Ovary (tissue), 3 donors: ENCODE measurements at regions not wholly inside any gene's neighbourhood (a gene's known extent, or its start where the extent isn't known, plus 50 kb on each side); places are given as distances from the start of the nearest gene placed in this dataset.

Source experiments
- POLR2A ChIP-seq: fragments of 450-650 bp; IDR thresholded peaks from one replicate; pipeline ENCODE4 v1.6.1; 2017; ENCODE audit warnings: antibody characterized with exemption, mild to moderate bottlenecking, moderate library complexity
- TF ChIP-seq, protein P1 (sequence below), 3 donors: fragments of 450-650 bp in 2 of 3; fragments of 200-600 bp in 1 of 3; IDR thresholded peaks; one replicate each; pipeline versions ENCODE4 v1.5.1 to v1.8.0; 2016 to 2022; ENCODE audit warnings: antibody characterized with exemption in 3 of 3, mild to moderate bottlenecking in 1 of 3
- donor health status: DM: no; HTN: no; CAD: no.

DNA sequence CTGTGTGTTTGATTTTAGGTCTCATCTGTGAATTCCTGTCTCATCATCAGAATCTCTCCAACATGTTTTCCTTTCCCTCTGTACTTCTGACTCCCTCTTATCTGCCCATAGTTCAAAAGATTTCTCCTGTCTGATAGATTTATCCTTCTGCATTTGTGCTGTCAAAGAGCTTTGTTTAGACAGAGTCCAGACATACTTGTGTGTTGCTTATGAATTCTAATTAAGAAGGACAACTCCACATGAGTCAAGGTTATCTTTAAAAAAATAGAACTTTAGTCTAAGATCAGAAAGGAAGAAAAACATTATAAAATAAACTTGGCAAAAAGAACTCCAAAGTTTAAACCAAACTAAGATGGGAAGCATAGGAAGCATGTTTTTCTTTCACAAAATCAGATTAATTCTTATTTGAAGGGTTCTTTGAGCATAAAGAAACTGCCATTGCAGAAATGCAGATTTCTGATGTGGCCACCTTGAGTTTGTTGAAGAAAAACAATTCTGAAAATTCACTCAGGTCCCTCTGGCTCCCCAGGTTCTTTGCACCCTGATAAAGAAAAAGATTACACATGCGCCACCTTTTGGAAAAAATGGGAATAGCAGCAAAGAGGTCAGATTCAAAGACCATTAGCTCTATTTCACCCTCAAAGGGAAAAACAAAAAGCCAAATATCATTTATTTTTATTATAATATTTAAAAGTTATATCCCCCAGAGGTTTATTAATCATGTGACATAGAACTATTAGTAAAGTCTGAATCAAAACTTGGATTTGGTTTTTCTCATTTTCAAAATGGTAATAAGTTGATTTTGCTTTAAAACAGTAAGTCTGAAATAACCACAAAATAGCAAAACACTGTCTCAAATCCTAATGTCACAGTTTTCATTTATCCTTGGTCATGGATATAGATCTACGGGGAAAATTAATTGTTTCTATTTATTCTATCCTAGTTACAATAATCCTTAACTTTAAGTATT is 143.7 kb upstream of the DCN start:
- TF ChIP-seq, protein P1, sequence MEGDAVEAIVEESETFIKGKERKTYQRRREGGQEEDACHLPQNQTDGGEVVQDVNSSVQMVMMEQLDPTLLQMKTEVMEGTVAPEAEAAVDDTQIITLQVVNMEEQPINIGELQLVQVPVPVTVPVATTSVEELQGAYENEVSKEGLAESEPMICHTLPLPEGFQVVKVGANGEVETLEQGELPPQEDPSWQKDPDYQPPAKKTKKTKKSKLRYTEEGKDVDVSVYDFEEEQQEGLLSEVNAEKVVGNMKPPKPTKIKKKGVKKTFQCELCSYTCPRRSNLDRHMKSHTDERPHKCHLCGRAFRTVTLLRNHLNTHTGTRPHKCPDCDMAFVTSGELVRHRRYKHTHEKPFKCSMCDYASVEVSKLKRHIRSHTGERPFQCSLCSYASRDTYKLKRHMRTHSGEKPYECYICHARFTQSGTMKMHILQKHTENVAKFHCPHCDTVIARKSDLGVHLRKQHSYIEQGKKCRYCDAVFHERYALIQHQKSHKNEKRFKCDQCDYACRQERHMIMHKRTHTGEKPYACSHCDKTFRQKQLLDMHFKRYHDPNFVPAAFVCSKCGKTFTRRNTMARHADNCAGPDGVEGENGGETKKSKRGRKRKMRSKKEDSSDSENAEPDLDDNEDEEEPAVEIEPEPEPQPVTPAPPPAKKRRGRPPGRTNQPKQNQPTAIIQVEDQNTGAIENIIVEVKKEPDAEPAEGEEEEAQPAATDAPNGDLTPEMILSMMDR (IDR thresholded peaks at IDR 0.05): peak; percentile 41 to 86 (median 78)
- no peak for TF ChIP-seq POLR2A
